GM12878 (cell line): ENCODE measurements at regions not wholly inside any gene's neighbourhood (a gene's known extent, or its start where the extent isn't known, plus 50 kb on each side); places are given as distances from the start of the nearest gene placed in this dataset.

Experiments used
- BRCA1 ChIP-seq: IDR thresholded peaks from 2 replicates; pipeline ENCODE4 v1.6.1; 2011; ENCODE audit warnings: low read depth, low read length, improper control_type of control experiment
- CBFB ChIP-seq: IDR thresholded peaks from 2 replicates; pipeline ENCODE4 v1.6.1; 2016; ENCODE audit warnings: antibody characterized with exemption, low read depth
- CTCF ChIP-seq, 3 experiments: IDR thresholded peaks in 2 of 3; conservative IDR thresholded peaks in 1 of 3; 2 replicates each; pipeline ENCODE4 v1.5.1; 2011; ENCODE audit warnings: low read depth in 3 of 3, low read length in 3 of 3, mild to moderate bottlenecking in 3 of 3, control low read depth in 2 of 3, moderate library complexity in 2 of 3, inconsistent platforms in 1 of 3, mixed read lengths in 1 of 3; ENCODE audit not compliant: control insufficient read depth in 2 of 3, insufficient read depth in 1 of 3; ENCODE audit errors: extremely low read depth in 1 of 3
- ESRRA ChIP-seq: IDR thresholded peaks from 2 replicates; pipeline ENCODE4 v1.6.1; 2012; ENCODE audit warnings: mild to moderate bottlenecking, low read length, improper control_type of control experiment
- EZH2 ChIP-seq: IDR thresholded peaks from 2 replicates; pipeline ENCODE4 v1.6.1; 2012; ENCODE audit warnings: low read depth, mild to moderate bottlenecking, control low read depth, inconsistent platforms, low read length, borderline replicate concordance; ENCODE audit not compliant: control insufficient read depth
- MAX ChIP-seq: IDR thresholded peaks from 2 replicates; pipeline ENCODE4 v1.6.1; 2012; ENCODE audit warnings: low read depth, low read length, improper control_type of control experiment
- NRF1 ChIP-seq: conservative IDR thresholded peaks from 2 replicates; pipeline ENCODE4 v1.6.1; 2011; ENCODE audit warnings: mild to moderate bottlenecking, low read depth, low read length, improper control_type of control experiment
- POLR2A ChIP-seq: IDR thresholded peaks from 2 replicates; pipeline ENCODE4 v1.6.1; 2011; ENCODE audit warnings: low read depth, mild to moderate bottlenecking, low read length
- RAD21 ChIP-seq: IDR thresholded peaks from 2 replicates; pipeline ENCODE4 v1.6.1; 2011; ENCODE audit warnings: mild to moderate bottlenecking, low read depth, low read length, moderate library complexity; ENCODE audit not compliant: insufficient read depth
- SUPT20H ChIP-seq: IDR thresholded peaks from 2 replicates; pipeline ENCODE4 v1.6.1; 2011; ENCODE audit warnings: low read depth, mild to moderate bottlenecking, low read length, moderate library complexity, borderline replicate concordance; ENCODE audit not compliant: control insufficient read depth
- TAF1 ChIP-seq: IDR thresholded peaks from 2 replicates; pipeline ENCODE4 v1.6.1; 2011; ENCODE audit warnings: mild to moderate bottlenecking, low read depth, low read length, borderline replicate concordance
- USF1 ChIP-seq: IDR thresholded peaks from 2 replicates; pipeline ENCODE4 v1.6.1; 2011; ENCODE audit warnings: borderline replicate concordance, low read depth, mild to moderate bottlenecking, moderate library complexity, mixed read lengths, low read length; ENCODE audit not compliant: insufficient read depth; ENCODE audit errors: extremely low read length
- USF2 ChIP-seq: IDR thresholded peaks from 2 replicates; pipeline ENCODE4 v1.6.1; 2011; ENCODE audit warnings: low read depth, low read length, improper control_type of control experiment, borderline replicate concordance
- ZZZ3 ChIP-seq: IDR thresholded peaks from 2 replicates; pipeline ENCODE4 v1.6.1; 2011; ENCODE audit warnings: low read depth; ENCODE audit not compliant: control insufficient read depth, insufficient read length

GRCh38 chr10:64159910-64160872 is 639.0 kb downstream of the REEP3 start:
- TF ChIP-seq MAX (no peak), POLR2A (no peak), CTCF (IDR thresholded peaks at IDR 0.05 in 2 of 3, conservative IDR thresholded peaks at IDR 0.05 in 1 of 3; ENCODE audit: control insufficient read depth in 2 of 3, extremely low read depth in 1 of 3, insufficient read depth in 1 of 3, low read depth in 3 of 3, low read length in 3 of 3) (no peak), ESRRA (no peak), NRF1 (no peak), BRCA1 (no peak), SUPT20H (no peak), USF2 (no peak), ZZZ3 (no peak), CBFB (no peak), USF1 (no peak), EZH2 (no peak), RAD21 (no peak), TAF1 (no peak)
